ENCODE measurements at regions not wholly inside any gene's neighbourhood (a gene's known extent, or its start where the extent isn't known, plus 50 kb on each side); places are given as distances from the start of the nearest gene placed in this dataset.

DNA sequence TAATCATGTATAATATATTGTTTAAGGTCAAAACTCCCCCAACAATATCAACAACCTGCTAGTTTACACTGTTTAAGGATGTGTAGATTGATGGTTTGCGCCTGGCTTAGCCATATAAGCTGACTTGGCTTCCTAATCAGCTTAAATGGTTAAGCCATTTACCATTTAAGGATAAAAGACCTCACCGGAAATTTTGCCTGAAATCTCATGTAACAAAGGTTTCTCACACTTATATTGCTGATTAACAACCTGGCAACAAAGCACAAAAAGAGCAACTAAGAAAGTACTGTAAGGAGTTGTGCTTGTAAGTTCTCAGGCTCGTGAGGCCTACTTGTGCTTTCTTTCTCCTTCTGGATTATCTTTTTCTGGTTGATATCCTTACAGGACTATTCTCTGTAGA, 485.2 kb downstream of the GABRG1 start:
- no peak overlapping the region for H3K27ac ChIP-seq
- TF ChIP-seq, protein P1, sequence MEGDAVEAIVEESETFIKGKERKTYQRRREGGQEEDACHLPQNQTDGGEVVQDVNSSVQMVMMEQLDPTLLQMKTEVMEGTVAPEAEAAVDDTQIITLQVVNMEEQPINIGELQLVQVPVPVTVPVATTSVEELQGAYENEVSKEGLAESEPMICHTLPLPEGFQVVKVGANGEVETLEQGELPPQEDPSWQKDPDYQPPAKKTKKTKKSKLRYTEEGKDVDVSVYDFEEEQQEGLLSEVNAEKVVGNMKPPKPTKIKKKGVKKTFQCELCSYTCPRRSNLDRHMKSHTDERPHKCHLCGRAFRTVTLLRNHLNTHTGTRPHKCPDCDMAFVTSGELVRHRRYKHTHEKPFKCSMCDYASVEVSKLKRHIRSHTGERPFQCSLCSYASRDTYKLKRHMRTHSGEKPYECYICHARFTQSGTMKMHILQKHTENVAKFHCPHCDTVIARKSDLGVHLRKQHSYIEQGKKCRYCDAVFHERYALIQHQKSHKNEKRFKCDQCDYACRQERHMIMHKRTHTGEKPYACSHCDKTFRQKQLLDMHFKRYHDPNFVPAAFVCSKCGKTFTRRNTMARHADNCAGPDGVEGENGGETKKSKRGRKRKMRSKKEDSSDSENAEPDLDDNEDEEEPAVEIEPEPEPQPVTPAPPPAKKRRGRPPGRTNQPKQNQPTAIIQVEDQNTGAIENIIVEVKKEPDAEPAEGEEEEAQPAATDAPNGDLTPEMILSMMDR (conservative IDR thresholded peaks at IDR 0.05), result no peak

DNA sequence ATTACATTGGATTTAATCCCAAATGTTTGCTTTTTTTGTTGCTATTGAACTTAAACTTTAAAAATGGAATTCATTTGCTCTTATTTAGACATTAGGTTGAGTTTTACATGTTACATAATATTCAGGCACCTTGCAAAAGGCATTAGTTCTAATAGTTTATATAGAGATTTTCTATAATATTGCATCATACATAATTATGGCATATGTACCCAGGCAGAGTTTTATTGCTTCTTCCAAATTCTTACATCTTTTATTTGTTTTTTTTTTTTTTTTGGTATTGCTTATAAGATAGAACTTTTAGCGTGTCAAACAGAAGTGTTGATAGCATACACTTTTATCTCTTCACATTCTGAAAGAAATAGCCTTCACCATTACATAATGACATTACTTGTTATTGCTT, 487.7 kb downstream of the GABRG1 start:
- TF ChIP-seq, protein P1 (conservative IDR thresholded peaks at IDR 0.05), result no peak
- no peak overlapping the region for H3K27ac ChIP-seq

DNA sequence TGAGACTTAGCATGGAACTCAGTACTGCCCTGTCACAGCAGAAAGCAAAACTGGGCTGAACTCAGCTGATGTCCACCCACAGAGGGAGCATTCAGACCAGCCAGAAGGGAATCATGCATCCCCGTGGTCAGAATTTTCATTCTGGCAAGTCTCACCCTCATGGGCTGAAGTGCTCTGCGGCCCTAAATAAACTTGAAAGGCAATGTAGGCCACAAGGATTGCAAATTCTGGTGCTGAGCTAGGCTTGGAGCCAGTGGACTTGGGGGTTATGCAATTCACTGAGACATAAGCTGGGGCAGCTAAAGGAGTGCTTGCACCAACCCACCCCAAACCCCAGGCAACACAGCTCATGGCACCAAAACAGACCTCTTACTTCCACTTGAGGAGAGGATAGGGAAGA, 494.1 kb downstream of the GABRG1 start:
- no peak overlapping the region for H3K27ac ChIP-seq
- TF ChIP-seq, protein P1 (conservative IDR thresholded peaks at IDR 0.05), result no peak

DNA sequence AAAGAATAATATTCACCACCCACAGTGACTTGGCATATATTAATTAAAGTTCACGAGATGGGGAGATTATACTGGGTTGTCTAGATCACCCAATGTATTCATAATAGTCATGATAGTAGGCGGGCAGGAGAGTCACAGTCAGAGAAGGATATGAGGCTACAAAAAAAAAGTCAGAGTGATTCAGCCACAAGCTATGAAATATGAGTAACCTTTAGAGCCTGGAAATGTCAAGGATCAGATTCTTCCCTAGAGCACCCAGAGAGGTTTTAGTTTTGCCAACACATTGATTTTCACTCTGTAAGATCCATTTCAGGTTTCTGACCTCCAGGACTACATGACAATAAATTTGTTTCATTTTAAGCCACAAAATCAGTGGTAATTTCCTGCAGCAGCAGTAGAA, 501.9 kb downstream of the GABRG1 start:
- TF ChIP-seq, protein P1 (conservative IDR thresholded peaks at IDR 0.05), result no peak
- H3K27ac ChIP-seq, result no peak overlapping the region

DNA sequence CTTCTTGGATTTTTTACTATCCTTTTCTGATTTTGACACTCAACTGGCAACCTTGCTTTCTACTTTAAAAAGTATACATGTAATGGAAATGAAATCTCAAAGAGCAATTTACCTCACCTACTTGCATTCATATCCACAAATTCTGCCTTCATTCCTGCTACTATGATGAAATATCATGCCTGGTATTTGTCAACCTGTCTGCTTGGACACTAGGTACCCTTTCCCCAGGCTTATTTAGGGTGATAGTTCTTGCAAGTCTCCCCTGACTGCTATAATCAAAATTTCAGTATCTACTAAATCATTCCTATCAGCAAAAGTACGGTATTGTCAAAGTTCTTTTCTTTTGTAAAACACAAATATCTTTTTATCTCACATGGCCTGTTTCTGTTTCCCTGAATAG, 503.0 kb downstream of the GABRG1 start:
- H3K27ac ChIP-seq, result no peak overlapping the region
- TF ChIP-seq, protein P1 (conservative IDR thresholded peaks at IDR 0.05), result no peak

DNA sequence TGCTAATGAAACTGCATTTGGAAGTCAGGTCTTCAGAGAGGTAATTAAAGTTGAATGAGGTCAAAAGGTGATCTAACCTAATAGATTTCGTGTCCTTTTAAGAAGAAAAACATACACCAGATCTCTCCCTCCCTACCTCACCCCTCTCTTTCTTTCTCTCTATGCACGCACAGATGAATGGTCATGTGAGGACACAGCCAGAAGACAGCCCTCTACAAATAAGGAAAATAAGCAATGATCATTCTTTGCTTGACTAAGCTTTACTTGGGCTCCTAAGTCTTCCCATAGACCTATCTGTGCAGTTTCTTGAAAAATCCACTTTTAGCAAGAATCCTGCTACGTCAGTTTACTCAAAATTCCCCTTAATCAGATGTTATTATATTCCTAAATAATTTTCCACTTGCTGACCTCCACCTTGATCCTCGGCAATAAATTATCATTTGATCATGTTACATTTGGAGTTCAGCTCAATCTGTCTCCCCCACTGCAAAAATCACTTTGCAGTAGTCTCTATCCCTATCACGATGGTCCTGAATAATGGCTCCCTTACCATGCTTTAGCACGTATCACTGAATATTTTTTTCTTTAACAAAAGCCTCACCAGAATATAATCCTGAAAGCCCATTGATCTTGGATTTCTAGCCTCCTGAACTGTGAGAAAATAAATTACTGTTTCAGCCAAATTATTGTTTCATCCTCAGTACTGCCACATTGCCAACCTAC, 527.3 kb downstream of the GABRG1 start:
- no peak overlapping the region for H3K27ac ChIP-seq
- TF ChIP-seq, protein P1 (conservative IDR thresholded peaks at IDR 0.05), result no peak

DNA sequence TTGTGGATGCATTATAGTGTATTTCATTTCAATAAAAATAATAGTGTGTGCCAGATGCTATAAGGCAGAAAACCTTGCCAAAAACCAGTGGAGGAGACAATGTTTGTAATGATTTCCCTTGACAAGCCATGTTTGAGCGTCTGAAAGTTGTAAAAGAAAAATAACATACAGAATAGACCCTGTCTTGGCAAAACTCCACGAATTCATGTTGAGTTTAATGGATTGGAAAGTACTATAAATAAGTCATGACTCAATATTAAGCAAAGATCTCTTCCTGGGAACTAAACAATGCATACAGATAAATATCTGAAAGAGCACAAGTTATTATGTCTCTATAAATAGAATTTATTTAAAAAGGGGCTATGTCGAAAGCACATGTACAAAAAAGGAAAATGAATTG, 543.5 kb downstream of the GABRG1 start:
- no peak overlapping the region for H3K27ac ChIP-seq
- TF ChIP-seq, protein P1 (conservative IDR thresholded peaks at IDR 0.05), result no peak

All from VCaP (cell line).